AG04449 (cell line): ENCODE measurements at regions not wholly inside any gene's neighbourhood (a gene's known extent, or its start where the extent isn't known, plus 50 kb on each side); places are given as distances from the start of the nearest gene placed in this dataset.

Experiments
- CTCF ChIA-PET: fragments of 350-600 bp; formaldehyde crosslinking; extraction: SDS; loops from one replicate; lab custom pipeline; 2021; ENCODE audit warnings: antibody characterized with exemption; lab: Yijun Ruan, JAX
- POLR2A ChIA-PET: fragments of 400-600, 350-600 bp; formaldehyde crosslinking; extraction: SDS; loops from one replicate; lab custom pipeline; 2020; ENCODE audit warnings: antibody characterized with exemption, inconsistent platforms; lab: Yijun Ruan, JAX
- DNase-seq: peaks from one replicate; pipeline ENCODE4 v3.0.0-alpha.2; 2010; ENCODE audit warnings: low read depth, low spot score
- H3K4me3 ChIP-seq: 2 replicates; pipeline ENCODE4 v1.5.1; 2011; ENCODE audit warnings: low read depth, mild to moderate bottlenecking, control low read depth, low read length
- TF ChIP-seq, protein P1 (sequence below): IDR thresholded peaks from one replicate; pipeline ENCODE4 v1.5.1; 2011; ENCODE audit warnings: mild to moderate bottlenecking, moderate library complexity, low read length, control low read depth, inconsistent platforms; ENCODE audit not compliant: insufficient read depth; ENCODE audit errors: missing control alignments

DNA sequence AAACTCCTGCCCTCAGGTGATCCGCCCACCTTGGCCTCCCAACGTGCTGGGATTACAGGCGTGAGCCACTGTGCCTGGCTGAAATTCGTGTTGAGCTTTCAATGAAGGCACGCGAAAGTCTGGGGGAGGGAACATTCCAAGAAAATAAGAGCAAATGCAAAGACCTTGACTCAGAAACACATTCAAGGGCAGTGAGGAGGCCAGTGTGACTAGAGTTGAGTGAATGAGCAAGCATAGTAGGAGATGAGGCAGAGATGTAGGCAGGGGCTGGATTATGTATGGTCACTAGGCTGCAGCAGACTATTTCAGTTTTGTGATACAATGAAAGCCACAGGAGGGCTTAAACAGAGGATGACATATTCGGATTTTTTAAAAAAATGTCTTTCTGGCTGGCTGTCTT, 67.0 kb downstream of the SCN11A start:
- POLR2A ChIA-PET: interaction anchor here (0.7 kb wide), 1 partner anchor 399 kb away, joined by 3 read pairs; no protein-coding TSS in a partner anchor
- no peak overlapping the region for H3K4me3 ChIP-seq
- TF ChIP-seq, protein P1, sequence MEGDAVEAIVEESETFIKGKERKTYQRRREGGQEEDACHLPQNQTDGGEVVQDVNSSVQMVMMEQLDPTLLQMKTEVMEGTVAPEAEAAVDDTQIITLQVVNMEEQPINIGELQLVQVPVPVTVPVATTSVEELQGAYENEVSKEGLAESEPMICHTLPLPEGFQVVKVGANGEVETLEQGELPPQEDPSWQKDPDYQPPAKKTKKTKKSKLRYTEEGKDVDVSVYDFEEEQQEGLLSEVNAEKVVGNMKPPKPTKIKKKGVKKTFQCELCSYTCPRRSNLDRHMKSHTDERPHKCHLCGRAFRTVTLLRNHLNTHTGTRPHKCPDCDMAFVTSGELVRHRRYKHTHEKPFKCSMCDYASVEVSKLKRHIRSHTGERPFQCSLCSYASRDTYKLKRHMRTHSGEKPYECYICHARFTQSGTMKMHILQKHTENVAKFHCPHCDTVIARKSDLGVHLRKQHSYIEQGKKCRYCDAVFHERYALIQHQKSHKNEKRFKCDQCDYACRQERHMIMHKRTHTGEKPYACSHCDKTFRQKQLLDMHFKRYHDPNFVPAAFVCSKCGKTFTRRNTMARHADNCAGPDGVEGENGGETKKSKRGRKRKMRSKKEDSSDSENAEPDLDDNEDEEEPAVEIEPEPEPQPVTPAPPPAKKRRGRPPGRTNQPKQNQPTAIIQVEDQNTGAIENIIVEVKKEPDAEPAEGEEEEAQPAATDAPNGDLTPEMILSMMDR: no peak
- CTCF ChIA-PET: interaction anchor here (0.7 to 2.4 kb wide), 5 partner anchors 10 to 24 kb away, joined by 3 to 9 read pairs (median 5); no protein-coding TSS in a partner anchor
- no peak for DNase-seq

DNA sequence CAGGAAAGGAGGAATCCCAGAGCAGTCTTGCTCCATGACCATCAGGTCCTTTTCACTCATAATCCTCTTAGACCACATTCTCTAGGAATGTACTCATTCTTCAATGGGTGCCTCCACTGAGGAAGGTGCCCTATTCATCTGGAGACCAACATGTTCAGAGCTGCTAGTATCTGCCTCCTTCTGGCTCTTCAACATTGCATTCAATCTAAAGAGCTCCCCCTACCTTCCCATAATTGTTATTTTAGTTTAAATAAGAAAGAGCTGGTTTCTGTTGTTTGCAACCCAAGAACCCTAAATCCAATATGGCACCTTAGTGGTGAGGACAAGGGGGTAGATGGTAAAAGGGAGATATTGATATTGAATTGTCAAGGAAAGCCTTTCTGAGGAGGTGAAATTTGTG, 67.6 kb downstream of the SCN11A start:
- DNase-seq: no peak
- ChIA-PET CTCF (interaction anchor here (0.7 to 2.4 kb wide), 6 partner anchors 11 to 47 kb away, joined by 3 to 9 read pairs (median 4); no protein-coding TSS in a partner anchor), POLR2A (no interaction called here)
- TF ChIP-seq, protein P1: no peak
- H3K4me3 ChIP-seq: no peak overlapping the region

DNA sequence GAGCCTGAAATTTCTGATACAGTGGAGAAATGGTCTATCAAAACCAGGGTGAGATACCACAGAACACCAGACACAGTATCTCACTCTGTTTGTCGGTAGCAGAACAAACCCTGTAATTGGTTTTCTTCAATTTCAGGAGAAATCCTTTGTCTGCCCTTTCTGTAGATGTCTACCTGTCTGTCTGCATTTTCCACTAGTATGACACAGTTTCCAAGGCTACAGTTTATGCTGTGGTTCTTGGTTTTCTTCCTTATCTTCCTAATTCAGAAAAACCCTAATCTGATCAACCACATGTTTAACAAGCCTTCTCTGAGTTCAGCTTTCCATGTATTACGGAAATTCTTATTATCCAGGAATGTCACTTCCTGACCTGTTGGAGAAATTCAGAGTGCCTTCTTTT, 70.8 kb downstream of the SCN11A start:
- CTCF ChIA-PET: interaction anchor here (2.2 kb wide), 1 partner anchor 19 kb away, joined by 12 read pairs; no protein-coding TSS in a partner anchor

DNA sequence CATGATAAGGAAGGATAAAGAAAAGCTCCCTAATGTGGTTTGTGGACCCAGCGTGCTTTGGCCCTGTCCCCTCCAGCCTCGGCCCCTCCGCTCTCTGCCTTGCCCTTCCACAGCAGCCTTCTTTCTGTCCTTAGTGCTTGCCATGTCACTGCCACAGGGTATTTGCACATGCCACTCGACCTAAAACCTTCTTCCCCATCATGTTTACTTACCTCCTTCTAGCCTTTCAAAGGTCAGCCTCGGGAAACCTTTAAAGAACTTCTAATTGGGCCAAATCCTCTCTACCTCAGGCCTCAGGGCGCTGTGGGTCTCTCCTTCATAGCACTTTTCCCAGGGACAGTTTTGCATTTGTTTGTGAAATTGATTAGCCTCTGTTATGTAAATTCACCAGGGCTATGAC, 73.0 kb downstream of the SCN11A start:
- POLR2A ChIA-PET: no interaction called here

More for the DNA sequence above, 70.8 kb downstream of the SCN11A start:
- TF ChIP-seq, protein P1: no peak
- POLR2A ChIA-PET: no interaction called here
- H3K4me3 ChIP-seq: no peak overlapping the region
- no peak for DNase-seq

DNA sequence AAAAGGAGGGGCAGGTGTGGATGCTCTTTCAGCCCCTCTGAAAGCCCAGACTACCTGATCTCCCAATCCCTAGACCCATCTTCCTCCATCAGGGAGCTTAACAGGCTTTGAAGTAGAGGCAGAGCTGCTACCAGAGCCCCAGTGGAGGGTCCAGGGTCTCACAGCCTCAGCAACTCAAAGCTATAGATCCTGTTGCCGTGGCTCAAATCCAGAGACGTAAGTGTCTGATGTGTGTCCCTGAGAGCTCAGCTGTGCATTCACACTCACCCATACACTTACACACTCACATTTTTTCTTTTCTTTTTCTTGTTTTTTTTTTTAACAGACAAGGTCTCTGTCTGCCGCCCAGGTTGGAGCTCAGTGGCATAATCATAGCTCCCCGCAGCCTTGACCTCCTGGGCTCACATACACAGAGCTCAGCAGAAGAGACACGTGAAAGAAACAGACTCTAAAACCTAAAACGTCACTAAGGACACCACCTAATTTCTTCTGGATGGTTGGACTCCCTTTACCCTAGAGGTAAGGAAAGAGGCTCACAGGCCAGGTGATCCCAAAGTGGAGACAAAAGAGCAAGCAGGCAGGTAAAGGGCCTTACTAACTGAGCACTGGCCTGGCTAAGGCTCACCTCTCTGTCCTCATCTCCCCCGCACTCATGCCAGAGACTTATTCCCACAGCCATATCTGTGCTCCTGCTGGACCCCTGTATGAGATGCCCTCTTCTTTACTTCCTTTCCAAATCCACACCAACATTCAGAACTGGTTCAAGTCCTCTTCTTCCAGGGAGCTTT, 80.7 kb downstream of the SCN11A start:
- ChIA-PET POLR2A (no interaction called here), CTCF (interaction anchor here (1.2 to 2.2 kb wide), 2 partner anchors 9 to 10 kb away, joined by 3 to 12 read pairs; no protein-coding TSS in a partner anchor)
- DNase-seq: no peak
- no peak overlapping the region for H3K4me3 ChIP-seq
- TF ChIP-seq, protein P1: no peak

More for the DNA sequence above, 73.0 kb downstream of the SCN11A start:
- CTCF ChIA-PET: no interaction called here
- TF ChIP-seq, protein P1: no peak
- no peak for DNase-seq
- H3K4me3 ChIP-seq: no peak overlapping the region
